NB4 (cell line): ENCODE measurements at regions not wholly inside any gene's neighbourhood (a gene's known extent, or its start where the extent isn't known, plus 50 kb on each side); places are given as distances from the start of the nearest gene placed in this dataset.

ENCODE experiments used
- CTCF ChIP-seq: IDR thresholded peaks from one replicate; pipeline ENCODE4 v1.5.1; 2012; ENCODE audit warnings: low read depth, low read length
- MAX ChIP-seq: IDR thresholded peaks from 2 replicates; pipeline ENCODE4 v1.6.1; 2011; ENCODE audit warnings: low read depth, low read length
- POLR2A ChIP-seq: IDR thresholded peaks from 2 replicates; pipeline ENCODE4 v1.6.1; 2011; ENCODE audit warnings: mild to moderate bottlenecking; ENCODE audit not compliant: insufficient read length; ENCODE audit errors: extremely low read depth

GRCh38 chr5:144036476-144036875, 134.0 kb downstream of the YIPF5 start:
- no peak for TF ChIP-seq CTCF
- TF ChIP-seq POLR2A = no peak
- no peak for TF ChIP-seq MAX
